ENCODE measurements at regions not wholly inside any gene's neighbourhood (a gene's known extent, or its start where the extent isn't known, plus 50 kb on each side); places are given as distances from the start of the nearest gene placed in this dataset.

DNA sequence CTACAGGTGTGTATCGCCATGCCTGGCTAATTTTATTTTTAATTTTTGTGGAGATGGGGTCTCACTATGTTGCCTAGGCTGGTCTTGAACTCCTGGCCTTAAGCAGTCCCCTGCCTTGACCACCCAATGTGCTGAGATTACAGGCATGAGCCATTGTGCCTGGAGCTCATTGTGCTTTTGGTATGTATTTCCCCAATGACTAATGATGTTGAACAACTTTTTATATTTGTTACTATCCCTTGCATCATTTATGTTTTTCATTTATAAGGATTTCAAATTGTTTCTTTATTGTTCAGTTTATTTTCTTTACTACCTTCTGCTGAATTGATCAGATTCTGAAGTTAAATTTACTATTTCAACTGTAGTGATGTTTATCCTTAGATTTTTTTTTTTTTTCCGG lies 199.7 kb downstream of the CEP135 start:
- TF ChIP-seq MAX (IDR thresholded peaks at IDR 0.05; ENCODE audit: low read depth, low read length) (no peak), CTCF (IDR thresholded peaks at IDR 0.05; ENCODE audit: low read depth, low read length) (no peak), POLR2A (IDR thresholded peaks at IDR 0.05; ENCODE audit: extremely low read depth, insufficient read length) (no peak)
